Aorta (tissue), 5 donors: ENCODE measurements at regions not wholly inside any gene's neighbourhood (a gene's known extent, or its start where the extent isn't known, plus 50 kb on each side); places are given as distances from the start of the nearest gene placed in this dataset.

ENCODE experiments used
- ATAC-seq: fragments of 200-7000 bp; cut with Tn5 transposase; one replicate; pipeline ENCODE4 v1.9.1; 2022; ENCODE audit warnings: moderate library complexity; ENCODE audit not compliant: low FRiP score
- DNase-seq, 2 donors: peaks; one replicate each; pipeline ENCODE4 v3.0.0-alpha.2; 2020
- H3K27ac ChIP-seq, 2 donors: one replicate each; pipeline ENCODE4 v1.5.1; 2013; ENCODE audit warnings: low read length in 2 of 2, mild to moderate bottlenecking in 2 of 2, moderate library complexity in 2 of 2, control low read depth in 1 of 2, inconsistent platforms in 1 of 2, low read depth in 1 of 2
- H3K27me3 ChIP-seq, 2 donors: one replicate each; pipeline ENCODE4 v1.6.1; 2013; ENCODE audit warnings: control low read depth in 1 of 2, low read length in 1 of 2, mild to moderate bottlenecking in 1 of 2, moderate library complexity in 1 of 2; ENCODE audit not compliant: insufficient read depth in 2 of 2, control insufficient read depth in 1 of 2
- H3K36me3 ChIP-seq, 2 donors: one replicate each; pipeline ENCODE4 v1.6.1; 2013; ENCODE audit warnings: control low read depth in 1 of 2, low read length in 1 of 2, mild to moderate bottlenecking in 1 of 2; ENCODE audit not compliant: insufficient read depth in 2 of 2, control insufficient read depth in 1 of 2
- H3K4me1 ChIP-seq, 2 donors: one replicate each; pipeline ENCODE4 v1.6.1; 2013; ENCODE audit warnings: low read length in 2 of 2, control low read depth in 1 of 2, mild to moderate bottlenecking in 1 of 2, moderate library complexity in 1 of 2; ENCODE audit not compliant: insufficient read depth in 2 of 2, control insufficient read depth in 1 of 2
- H3K4me3 ChIP-seq, 2 donors: one replicate each; pipeline ENCODE4 v1.5.1; 2013; ENCODE audit warnings: low read length in 2 of 2, control low read depth in 1 of 2, mild to moderate bottlenecking in 1 of 2
- H3K9me3 ChIP-seq: one replicate; pipeline ENCODE4 v1.6.1; 2013; ENCODE audit warnings: mild to moderate bottlenecking, low read length; ENCODE audit not compliant: control insufficient read depth
- WGBS, 2 donors: extraction: QIAGEN DNeasy Blood & Tissue Kit; methylation state at CpG; one replicate each; pipeline ENCODE4 v1.1.7; 2013; 5-methylcytosine and 5-hydroxymethylcytosine counted together
- intact Hi-C, 2 donors: fragments of 100-400 bp; cut with DNase I; formaldehyde crosslinking; loops; one replicate each; pipeline versions ENCODE4 v1.14.2 to v1.15.0; 2022
- donor health status: healthy with polysubstance abuse.
- donor health status: Bipolar disorder and iron deficiency.
- donor health status: DM: no; HTN: no; CAD: no.
- donor health status: DM: no; HTN: no; CAD: no.
- donor health status: DM: yes; HTN: yes; CAD: no.

DNA sequence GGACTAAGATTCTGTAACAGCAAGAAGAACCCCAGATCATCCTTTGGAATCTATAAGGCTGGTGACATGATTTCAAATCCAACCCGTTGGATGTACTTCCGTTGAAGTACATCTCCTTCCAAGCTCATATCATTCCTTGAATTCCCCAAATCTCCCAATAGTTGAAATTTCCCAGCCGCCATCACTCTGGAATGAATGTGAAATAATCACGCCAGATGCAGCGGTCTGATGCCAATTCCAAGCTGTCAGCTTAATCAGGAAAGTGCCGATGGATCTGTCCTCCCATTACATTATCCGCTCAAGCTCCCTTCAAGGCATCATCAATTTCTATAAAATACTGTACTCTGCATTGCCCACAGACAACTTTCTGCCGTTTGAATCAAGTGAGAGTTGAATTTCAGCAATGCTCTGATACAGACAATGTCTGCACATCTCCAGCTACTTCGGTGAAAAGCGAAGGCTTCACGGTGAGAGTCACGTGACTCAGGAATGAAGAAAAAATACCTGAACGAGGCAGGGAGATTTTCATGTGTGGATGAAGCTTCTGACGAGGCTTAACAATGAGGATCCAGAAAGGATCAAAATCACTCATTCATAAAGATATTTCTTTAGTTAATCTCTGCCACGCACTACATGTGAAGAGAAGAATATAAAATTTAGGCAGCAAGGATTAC is 663.9 kb downstream of the AJAP1 start:
- no peak overlapping the region for H3K4me3 ChIP-seq
- 70 to 72% methylated on average over 15 of the region's 15 CpGs for WGBS, 2 donors
- H3K36me3 ChIP-seq, result no peaks in the 10 kb centered on the region
- ATAC-seq, result no peak
- H3K9me3 ChIP-seq, result peaks cover 3% of the 10 kb centered on the region
- H3K27ac ChIP-seq, result no peak overlapping the region
- no peaks in the 10 kb centered on the region for H3K4me1 ChIP-seq
- no peaks in the 10 kb centered on the region for H3K27me3 ChIP-seq
- intact Hi-C loops, result no loop called here
- DNase-seq, result no peak

DNA sequence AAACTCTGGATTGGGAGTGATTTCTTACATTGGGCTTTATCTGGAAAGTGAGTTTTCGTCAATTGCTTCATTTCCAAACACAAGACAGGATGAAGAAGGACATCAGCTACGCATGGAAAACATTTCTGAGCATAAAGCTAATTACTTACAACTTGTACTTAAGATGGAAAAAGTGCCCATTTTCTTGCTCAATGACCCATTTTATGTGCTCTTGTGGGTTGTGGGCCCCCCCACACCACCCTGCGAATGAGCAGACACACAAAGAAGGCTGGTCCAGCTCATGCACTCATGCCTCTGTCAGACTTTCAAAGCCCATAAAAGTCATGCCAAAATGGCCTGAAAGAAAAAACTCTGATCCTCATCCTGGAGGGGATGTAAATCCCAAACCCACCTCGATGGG is 663.0 kb downstream of the AJAP1 start:
- 72 to 75% methylated on average over 4 of the region's 4 CpGs for WGBS, 2 donors
- Histone ChIP-seq H3K4me3 (no peak overlapping the region), H3K27me3 (no peaks in the 10 kb centered on the region), H3K9me3 (peaks cover 3% of the 10 kb centered on the region), H3K36me3 (no peaks in the 10 kb centered on the region), H3K27ac (no peak overlapping the region), H3K4me1 (no peaks in the 10 kb centered on the region)
- no peak for ATAC-seq
- intact Hi-C loops, result no loop called here
- no peak for DNase-seq

DNA sequence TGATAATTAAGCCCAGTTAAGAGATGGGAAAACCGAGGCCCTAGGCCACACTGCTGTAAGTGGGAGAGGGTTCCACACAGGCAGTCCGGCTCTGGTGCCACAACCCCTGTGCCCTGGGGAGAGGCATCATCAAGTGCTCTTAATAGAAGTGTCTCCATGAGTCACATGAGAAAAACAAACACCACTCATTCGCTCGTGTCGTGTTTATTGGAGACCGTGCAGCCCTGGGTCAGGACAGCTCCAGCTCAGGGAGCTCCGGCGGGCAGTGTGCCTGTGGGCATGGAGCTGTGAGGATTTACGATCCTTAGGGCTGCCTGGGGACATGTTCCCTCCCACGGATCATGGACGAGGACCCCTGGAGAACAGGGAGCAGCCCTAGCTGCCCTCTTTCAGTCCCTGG is 658.5 kb downstream of the AJAP1 start:
- DNase-seq (no peak), ATAC-seq (no peak)
- Histone ChIP-seq H3K9me3 (no peaks in the 10 kb centered on the region), H3K27ac (no peak overlapping the region), H3K4me1 (no peaks in the 10 kb centered on the region), H3K27me3 (no peaks in the 10 kb centered on the region), H3K4me3 (no peak overlapping the region), H3K36me3 (no peaks in the 10 kb centered on the region)
- intact Hi-C loops, result no loop called here
- 30 to 35% methylated on average over 11 of the region's 11 CpGs for WGBS, 2 donors

DNA sequence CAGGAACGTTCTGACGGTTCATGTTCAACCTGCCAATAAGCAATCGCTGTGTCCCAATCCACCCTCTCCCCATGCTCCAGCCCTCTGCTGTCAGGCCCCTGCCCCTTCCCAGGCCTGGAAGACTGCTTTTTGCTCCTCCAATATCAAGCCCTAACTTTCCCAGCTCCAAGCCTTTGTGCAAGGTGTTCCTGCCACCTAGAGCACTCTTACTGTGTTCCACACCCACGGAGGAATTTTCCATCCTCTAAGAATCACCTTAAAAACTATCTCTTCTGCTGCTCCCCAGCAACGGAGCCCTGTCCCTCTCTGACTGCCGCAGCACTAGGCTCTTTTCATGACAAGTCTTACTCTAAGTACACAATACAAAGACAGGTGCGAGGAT is 657.9 kb downstream of the AJAP1 start:
- Histone ChIP-seq H3K36me3 (no peaks in the 10 kb centered on the region), H3K4me1 (no peaks in the 10 kb centered on the region), H3K4me3 (no peak overlapping the region), H3K27ac (no peak overlapping the region), H3K9me3 (no peaks in the 10 kb centered on the region), H3K27me3 (no peaks in the 10 kb centered on the region)
- 71 to 72% methylated on average over 7 of the region's 7 CpGs for WGBS, 2 donors
- DNase-seq (no peak), ATAC-seq (no peak)
- intact Hi-C loops, result no loop called here

DNA sequence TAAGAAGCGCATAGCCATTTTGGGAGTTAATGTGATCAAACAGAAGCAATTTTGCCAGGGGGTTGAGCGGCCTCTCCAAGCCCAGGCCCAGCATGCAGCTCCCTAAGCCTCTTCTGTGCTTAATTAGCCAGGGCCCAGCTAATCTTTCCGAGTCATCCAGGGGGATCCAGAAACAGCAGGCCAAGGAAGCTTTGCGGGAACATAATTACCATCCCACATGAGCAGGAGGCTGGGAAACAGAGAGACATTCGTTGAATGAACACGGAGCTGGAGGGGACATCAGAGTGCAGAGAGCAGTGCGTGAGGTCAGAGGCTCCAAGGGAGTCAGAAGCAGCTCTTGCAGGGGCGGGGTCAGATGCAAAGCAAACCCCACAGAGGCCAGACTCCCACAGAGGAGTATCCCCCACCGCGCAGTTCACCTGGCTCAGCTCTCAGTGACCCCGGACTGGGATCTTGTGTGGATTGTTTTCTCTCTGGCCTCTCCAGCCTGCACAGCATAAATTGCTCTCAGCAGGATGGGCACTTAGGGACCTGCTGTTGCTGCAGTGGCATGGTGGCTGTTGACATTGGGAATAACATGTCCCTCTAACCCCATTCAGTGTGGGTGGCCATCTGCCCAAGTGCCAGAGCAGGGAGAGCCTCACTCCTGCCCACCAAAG is 657.4 kb downstream of the AJAP1 start:
- DNase-seq, result no peak
- WGBS, 2 donors, result 36 to 43% methylated on average over 11 of the region's 11 CpGs
- no peak for ATAC-seq
- no peaks in the 10 kb centered on the region for H3K9me3 ChIP-seq
- H3K36me3 ChIP-seq, result no peaks in the 10 kb centered on the region
- H3K4me3 ChIP-seq, result no peak overlapping the region
- no peak overlapping the region for H3K27ac ChIP-seq
- no peaks in the 10 kb centered on the region for H3K4me1 ChIP-seq
- intact Hi-C loops, result no loop called here
- no peaks in the 10 kb centered on the region for H3K27me3 ChIP-seq

DNA sequence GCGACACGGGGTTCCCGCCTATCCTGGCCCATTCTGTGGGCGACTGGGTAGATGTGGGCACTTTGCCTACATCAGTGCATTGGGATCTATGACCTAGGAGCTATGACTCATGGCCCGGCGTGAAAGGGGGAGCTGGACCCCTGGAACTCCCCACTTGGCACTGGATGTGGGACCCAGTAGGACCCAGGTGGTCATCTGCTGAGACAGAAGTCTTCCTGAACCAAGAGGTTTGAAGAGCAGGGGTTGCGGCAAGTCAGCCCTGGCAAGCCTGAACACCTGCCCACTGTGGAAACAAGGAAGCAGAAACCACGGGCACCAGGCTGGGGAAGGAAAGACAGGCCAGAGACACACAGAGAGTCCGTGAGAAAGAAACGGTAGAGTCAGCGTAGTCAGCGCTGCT is 656.7 kb downstream of the AJAP1 start:
- 60 to 65% methylated on average over 12 of the region's 12 CpGs for WGBS, 2 donors

DNA sequence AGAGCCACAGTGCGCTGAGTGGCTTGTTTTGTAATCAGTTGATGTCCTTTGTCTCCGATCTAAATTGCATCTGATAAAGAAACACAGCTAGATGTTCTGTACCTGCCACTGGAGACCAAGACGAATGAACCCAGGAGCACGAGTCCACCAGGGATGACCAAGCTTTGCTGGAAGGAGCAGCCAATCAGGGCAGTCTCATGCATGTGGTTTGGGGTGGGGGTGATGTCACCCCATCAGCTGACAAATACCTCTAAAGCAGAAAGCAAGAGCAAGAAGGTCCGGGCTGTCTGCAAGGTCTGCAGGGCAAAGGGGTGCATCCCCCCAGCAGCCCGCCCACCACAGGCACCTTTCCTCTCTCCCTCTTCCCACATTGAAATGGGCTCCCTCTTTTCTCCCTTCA is 653.8 kb downstream of the AJAP1 start:
- Histone ChIP-seq H3K4me1 (no peaks in the 10 kb centered on the region), H3K4me3 (no peak overlapping the region), H3K36me3 (no peaks in the 10 kb centered on the region), H3K9me3 (no peaks in the 10 kb centered on the region), H3K27ac (no peak overlapping the region), H3K27me3 (no peaks in the 10 kb centered on the region)
- no peak for DNase-seq
- WGBS, 2 donors, result 66 to 72% methylated on average over 6 of the region's 6 CpGs
- ATAC-seq, result no peak
- intact Hi-C loops, result no loop called here

More for the DNA sequence above, 656.7 kb downstream of the AJAP1 start:
- H3K36me3 ChIP-seq, result no peaks in the 10 kb centered on the region
- DNase-seq, result no peak
- H3K27ac ChIP-seq, result no peak overlapping the region
- H3K4me1 ChIP-seq, result no peaks in the 10 kb centered on the region
- intact Hi-C loops, result no loop called here
- no peak overlapping the region for H3K4me3 ChIP-seq
- H3K27me3 ChIP-seq, result no peaks in the 10 kb centered on the region
- ATAC-seq, result no peak
- no peaks in the 10 kb centered on the region for H3K9me3 ChIP-seq

DNA sequence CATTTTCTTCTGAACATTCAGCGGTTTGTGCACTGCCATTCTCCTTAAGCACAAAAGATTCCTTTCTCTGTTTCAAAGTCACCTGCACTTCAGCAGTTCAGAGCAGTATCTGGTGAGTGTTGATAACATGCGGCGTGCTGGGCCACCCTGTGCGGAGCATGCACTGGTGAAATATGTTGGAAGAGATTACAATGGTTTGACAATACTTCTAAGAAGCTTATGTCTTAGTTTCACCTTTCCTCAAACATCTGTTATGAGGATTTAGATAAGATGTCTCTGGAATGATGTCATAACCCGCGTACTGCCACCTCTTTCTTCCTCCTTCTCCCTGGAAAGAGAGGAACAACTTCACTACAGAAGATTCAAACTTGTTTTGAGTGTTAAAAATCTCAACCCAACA is 650.3 kb downstream of the AJAP1 start:
- DNase-seq (no peak), ATAC-seq (no peak)
- Histone ChIP-seq H3K9me3 (no peaks in the 10 kb centered on the region), H3K4me3 (no peak overlapping the region), H3K27ac (no peak overlapping the region), H3K36me3 (no peaks in the 10 kb centered on the region), H3K27me3 (no peaks in the 10 kb centered on the region), H3K4me1 (no peaks in the 10 kb centered on the region)
- intact Hi-C loops, result no loop called here
- WGBS, 2 donors, result 85 to 89% methylated on average over 6 of the region's 6 CpGs

DNA sequence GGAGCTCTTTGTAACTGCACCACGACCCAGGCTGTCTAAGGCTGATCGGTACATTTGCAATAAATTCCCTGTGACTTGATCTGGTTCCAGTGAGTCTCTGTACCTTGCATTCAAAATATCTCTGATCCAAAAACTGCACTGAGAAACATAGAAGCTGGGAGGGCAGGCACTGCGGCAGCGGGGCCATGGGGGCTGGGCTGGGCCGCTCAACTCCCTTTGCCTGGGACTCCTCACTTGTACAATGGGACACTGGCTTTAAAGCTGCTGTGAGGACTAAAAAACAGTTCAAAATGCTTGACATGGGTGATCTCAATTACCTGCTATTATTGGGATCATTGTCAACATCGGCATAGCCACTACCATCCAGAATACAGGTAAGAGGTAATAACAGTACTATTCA is 644.0 kb downstream of the AJAP1 start:
- whole genome bisulfite sequencing, 2 donors, result 91% methylated on average over 6 of the region's 6 CpGs
- DNase-seq (no peak), ATAC-seq (no peak)
- Histone ChIP-seq H3K27me3 (no peaks in the 10 kb centered on the region), H3K4me3 (no peak overlapping the region), H3K36me3 (no peaks in the 10 kb centered on the region), H3K27ac (no peak overlapping the region), H3K4me1 (no peaks in the 10 kb centered on the region), H3K9me3 (no peaks in the 10 kb centered on the region)
- intact Hi-C loops, result no loop called here
